ENCODE measurements at regions not wholly inside any gene's neighbourhood (a gene's known extent, or its start where the extent isn't known, plus 50 kb on each side); places are given as distances from the start of the nearest gene placed in this dataset.
"Not testable (repeated sequence)": the region's sequence is repeated elsewhere in the genome, so short reads cannot be mapped to it uniquely, and the experiment has no call there.

DNA sequence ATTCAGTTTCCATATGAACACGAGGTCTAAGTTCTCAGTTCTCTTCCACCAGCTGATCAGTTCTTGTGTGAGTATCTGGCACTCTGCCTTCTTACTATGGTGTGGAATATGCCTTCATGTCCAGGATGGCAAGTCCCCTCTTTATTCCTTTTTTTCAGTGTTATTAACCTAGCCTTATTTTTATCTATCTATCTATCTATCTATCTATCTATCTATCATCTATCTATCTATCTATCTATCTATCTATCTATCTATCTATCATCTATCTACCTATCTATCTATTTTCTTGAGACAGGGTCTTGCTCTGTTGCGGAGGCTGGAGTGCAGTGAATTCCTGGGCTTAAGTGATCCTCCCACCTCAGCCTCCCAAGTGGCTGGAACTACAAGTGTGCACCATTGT is 329.2 kb upstream of the TNRC6C start:
- H3K36me3 ChIP-seq (ENCODE audit: insufficient read depth, low read length); H2AFZ ChIP-seq (ENCODE audit: low read depth, low read length); H3K9me3 ChIP-seq (ENCODE audit: low read length): not testable (repeated sequence)

DNA sequence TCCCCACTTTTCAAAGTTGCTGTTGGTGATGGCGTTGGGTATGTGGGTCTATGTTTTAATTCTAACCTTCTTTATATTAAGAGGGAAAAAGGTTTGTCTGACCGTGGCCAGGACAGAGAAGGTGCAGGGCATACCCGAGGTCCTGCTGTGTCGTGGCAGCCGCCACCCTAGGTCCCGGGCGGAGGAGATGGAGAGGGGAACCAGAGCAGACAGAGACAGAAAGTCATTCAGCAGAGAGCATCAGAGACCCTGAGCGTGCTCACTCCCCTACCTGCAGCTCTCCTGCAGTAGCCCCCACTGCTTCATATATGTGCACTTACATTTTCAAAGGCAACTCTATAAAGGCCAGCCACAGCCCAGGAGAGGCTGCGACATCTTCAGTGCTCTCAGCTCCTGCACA is 327.2 kb upstream of the TNRC6C start:
- Histone ChIP-seq H3K27me3 (ENCODE audit: insufficient read depth, low read length) (no peaks in the 10 kb centered on the region), H2AFZ (ENCODE audit: low read depth, low read length) (no peak overlapping the region), H3K4me1 (ENCODE audit: insufficient read depth, low read length) (no peaks in the 10 kb centered on the region), H3K36me3 (ENCODE audit: insufficient read depth, low read length) (no peaks in the 10 kb centered on the region), H3K4me3 (ENCODE audit: low read length) (no peak overlapping the region), H3K9me3 (ENCODE audit: low read length) (peaks cover 3% of the 10 kb centered on the region)

More for the DNA sequence above, 329.2 kb upstream of the TNRC6C start:
- not testable (repeated sequence) for H3K4me1 ChIP-seq (ENCODE audit: insufficient read depth, low read length); H3K27me3 ChIP-seq (ENCODE audit: insufficient read depth, low read length); H3K4me3 ChIP-seq (ENCODE audit: low read length)

DNA sequence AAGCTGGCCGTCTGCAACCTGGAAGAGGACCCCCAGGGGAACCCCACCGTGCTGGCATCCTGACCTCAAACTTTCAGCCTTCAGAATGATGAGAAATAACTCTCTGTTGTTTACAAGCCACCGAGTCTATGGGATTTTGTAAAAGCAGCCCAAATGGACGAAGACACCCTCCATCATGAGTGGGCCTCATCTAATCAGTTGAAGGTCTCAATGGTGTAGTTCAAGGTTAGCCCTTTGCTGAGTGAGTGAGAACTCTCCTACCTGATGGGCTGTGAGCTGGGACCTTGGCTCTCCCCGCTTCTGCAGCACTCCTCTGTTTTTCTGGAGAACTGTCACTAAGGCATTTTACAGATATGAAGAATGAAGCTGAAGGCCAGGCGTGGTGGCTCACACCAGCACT is 325.9 kb upstream of the TNRC6C start:
- no peaks in the 10 kb centered on the region for H3K9me3 ChIP-seq (ENCODE audit: low read length)
- H3K4me1 ChIP-seq (ENCODE audit: insufficient read depth, low read length) = peaks cover 6% of the 10 kb centered on the region
- H3K36me3 ChIP-seq (ENCODE audit: insufficient read depth, low read length) = no peaks in the 10 kb centered on the region
- no peak overlapping the region for H3K4me3 ChIP-seq (ENCODE audit: low read length)
- no peaks in the 10 kb centered on the region for H3K27me3 ChIP-seq (ENCODE audit: insufficient read depth, low read length)
- H2AFZ ChIP-seq (ENCODE audit: low read depth, low read length) = no peak overlapping the region

DNA sequence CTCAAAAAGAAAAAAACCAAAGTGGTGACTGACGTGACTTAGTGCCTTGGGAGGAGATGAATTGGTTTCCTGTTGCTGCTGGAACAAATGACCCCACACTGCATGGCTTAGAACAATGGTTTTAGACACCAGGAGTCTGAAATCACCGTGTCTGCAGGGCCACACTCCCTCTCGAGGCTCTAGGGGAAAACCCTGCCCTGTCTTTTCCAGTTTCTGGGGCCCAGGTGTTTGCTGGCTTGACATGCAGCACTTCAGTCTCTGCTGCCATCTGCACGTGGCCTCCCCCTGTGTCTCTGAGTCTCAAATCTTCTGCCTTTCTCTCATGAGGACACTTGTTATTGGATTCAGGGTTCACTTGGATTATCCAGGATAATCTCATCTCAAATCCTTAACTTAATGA is 323.8 kb upstream of the TNRC6C start:
- Histone ChIP-seq H3K4me1 (ENCODE audit: insufficient read depth, low read length) (peaks cover 14% of the 10 kb centered on the region), H3K9me3 (ENCODE audit: low read length) (no peaks in the 10 kb centered on the region), H2AFZ (ENCODE audit: low read depth, low read length) (no peak overlapping the region), H3K4me3 (ENCODE audit: low read length) (no peak overlapping the region), H3K36me3 (ENCODE audit: insufficient read depth, low read length) (no peaks in the 10 kb centered on the region), H3K27me3 (ENCODE audit: insufficient read depth, low read length) (no peaks in the 10 kb centered on the region)

DNA sequence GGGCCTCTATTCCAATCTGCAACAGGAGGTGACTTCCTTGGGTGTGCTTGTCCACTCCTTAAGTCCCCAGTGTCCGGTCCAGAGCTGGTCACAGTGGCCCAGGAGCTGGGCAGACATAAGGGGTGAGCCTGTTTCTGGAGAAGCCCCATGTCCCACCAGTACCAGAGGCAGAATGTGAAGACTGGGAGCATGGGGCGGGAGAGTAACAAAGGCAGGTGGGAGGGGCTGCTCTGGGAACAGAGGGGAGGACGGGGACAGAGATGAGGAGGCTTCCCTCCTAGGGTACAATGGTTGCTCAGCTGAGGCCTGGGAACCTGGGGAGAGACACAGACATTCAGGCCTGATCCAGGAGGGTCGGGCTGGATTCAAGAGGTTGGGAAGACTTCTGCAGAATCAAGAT is 323.3 kb upstream of the TNRC6C start:
- Histone ChIP-seq H3K36me3 (ENCODE audit: insufficient read depth, low read length) (no peaks in the 10 kb centered on the region), H3K9me3 (ENCODE audit: low read length) (no peaks in the 10 kb centered on the region), H3K4me1 (ENCODE audit: insufficient read depth, low read length) (peaks cover 14% of the 10 kb centered on the region), H2AFZ (ENCODE audit: low read depth, low read length) (no peak overlapping the region), H3K4me3 (ENCODE audit: low read length) (no peak overlapping the region), H3K27me3 (ENCODE audit: insufficient read depth, low read length) (peaks cover under 1% of the 10 kb centered on the region)

DNA sequence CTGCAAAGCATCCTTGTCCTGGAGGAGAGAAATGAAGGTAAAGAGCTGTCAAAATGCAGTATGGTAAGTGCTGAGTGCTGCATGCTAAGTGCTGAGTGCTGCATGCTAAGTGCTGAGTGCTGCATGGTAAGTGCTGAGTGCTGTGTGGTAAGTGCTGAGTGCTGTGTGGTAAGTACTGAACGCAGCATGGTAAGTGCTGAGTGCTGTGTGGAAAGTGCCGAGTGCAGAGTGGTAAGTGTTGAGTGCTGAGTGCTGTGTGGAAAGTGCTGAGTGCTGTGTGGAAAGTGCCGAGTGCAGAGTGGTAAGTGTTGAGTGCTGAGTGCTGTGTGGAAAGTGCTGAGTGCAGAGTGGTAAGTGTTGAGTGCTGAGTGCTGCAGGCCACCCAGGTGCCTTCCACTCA is 322.7 kb upstream of the TNRC6C start:
- not testable (repeated sequence) for H3K27me3 ChIP-seq (ENCODE audit: insufficient read depth, low read length); H3K36me3 ChIP-seq (ENCODE audit: insufficient read depth, low read length); H3K9me3 ChIP-seq (ENCODE audit: low read length); H3K4me3 ChIP-seq (ENCODE audit: low read length); H2AFZ ChIP-seq (ENCODE audit: low read depth, low read length)
- peaks cover 14% of the 10 kb centered on the region for H3K4me1 ChIP-seq (ENCODE audit: insufficient read depth, low read length)

DNA sequence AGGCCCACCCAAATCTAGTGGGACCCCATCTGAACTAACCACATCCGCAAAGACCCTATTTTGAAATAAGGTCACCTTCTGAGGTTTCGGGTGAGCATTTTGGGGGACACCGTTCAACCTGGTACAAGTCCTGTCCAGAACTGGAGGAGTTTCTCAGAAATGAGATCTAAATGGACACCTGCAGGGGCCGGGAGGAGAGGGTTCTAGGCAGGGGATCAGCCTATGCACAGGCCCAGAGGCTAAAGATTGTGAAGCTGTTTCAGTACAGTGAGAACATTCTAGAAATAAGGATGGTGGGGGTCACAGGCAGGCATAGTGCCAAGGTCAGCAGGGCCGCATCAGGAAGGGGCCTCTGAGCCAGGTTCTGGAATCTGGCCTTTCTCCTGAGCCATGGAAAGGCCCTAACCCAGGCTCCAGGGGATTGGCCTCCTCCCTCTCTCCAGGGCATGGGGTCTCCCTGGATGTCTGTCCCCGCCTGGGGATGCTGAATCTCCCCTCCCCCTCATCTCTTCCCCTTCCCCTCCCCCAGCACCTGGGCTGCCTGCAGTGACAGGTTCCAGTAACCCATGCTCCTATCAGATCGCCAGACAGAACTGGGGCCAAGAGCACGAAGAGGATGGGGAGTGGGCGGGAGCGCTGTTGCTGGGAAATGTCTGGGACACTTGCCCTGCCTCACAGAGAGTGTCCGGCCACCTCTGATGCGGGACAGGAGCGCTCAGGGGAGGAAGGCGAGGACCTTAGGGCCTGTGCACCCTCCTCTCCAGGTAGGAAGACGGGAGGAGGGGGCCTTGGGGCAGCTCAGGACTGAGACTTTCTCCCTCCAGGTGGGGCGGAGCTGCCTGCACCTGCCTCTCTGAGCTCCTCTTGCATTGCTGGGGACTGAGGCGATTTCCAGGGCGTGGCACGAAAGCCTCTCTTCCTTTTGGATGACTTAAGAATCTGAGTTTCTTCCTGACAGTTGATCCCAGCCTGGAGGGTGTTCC is 321.4 kb upstream of the TNRC6C start:
- no peak overlapping the region for H3K4me3 ChIP-seq (ENCODE audit: low read length)
- no peaks in the 10 kb centered on the region for H3K9me3 ChIP-seq (ENCODE audit: low read length)
- H3K36me3 ChIP-seq (ENCODE audit: insufficient read depth, low read length) = no peaks in the 10 kb centered on the region
- H3K27me3 ChIP-seq (ENCODE audit: insufficient read depth, low read length) = peaks cover 5% of the 10 kb centered on the region
- no peak overlapping the region for H2AFZ ChIP-seq (ENCODE audit: low read depth, low read length)
- peaks cover 14% of the 10 kb centered on the region for H3K4me1 ChIP-seq (ENCODE audit: insufficient read depth, low read length)

DNA sequence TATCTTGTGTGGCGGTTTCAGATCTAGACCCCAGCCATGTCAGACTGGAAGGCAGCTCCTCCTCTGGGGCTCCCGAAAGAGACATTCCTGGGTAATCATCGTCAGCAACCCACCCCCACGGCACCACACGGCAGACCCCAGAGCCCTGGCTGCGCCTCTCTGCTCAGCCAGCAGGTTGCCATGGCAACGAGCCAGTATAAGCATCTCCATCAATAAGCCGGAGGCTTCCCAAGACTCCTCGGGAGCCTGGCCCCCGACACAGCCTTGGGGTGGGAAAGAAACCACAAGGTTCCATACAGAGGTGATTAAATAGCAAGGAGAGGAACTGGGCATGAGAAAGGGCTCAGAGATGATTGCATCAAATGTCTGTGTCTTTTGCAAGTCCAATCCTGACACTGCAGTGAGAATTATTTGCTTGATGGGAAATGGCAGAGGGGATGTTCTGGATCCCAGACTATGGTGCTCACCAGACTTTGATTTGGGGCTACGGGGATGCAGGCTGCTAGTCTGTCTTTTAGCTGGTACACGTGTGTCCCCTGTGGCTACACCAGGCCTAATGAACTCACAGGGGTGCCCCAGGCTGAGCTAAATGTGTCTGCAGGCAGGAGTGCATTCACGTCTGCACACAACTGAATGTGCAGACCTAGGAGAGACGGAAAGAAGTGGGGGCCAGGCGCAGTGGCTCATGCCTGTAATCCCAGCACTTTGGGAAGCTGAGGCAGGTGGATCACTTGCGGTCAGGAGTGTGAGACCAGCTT is 320.5 kb upstream of the TNRC6C start:
- no peaks in the 10 kb centered on the region for H3K36me3 ChIP-seq (ENCODE audit: insufficient read depth, low read length)
- H3K9me3 ChIP-seq (ENCODE audit: low read length) = no peaks in the 10 kb centered on the region
- no peak overlapping the region for H3K4me3 ChIP-seq (ENCODE audit: low read length)
- peaks cover 5% of the 10 kb centered on the region for H3K27me3 ChIP-seq (ENCODE audit: insufficient read depth, low read length)
- no peak overlapping the region for H2AFZ ChIP-seq (ENCODE audit: low read depth, low read length)
- peaks cover 14% of the 10 kb centered on the region for H3K4me1 ChIP-seq (ENCODE audit: insufficient read depth, low read length)

DNA sequence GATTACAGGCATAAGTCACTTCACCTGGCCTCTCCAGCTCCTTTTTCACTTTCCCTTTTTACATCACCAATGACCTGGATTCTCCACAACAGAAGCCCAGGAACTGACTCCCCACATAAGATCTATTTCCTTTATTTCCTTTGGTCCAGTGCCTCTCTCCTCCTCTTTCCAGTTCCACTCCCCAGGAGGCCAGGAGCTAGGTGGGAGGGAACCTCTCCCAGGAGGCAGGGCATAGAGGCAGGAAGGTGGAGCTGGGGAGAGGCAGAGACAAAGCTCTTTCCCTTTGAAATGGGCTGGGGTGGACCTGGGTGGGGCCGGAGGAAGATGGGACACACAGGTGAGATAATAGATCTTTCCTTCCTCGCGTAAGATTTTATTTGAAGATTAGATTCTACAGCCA is 318.3 kb upstream of the TNRC6C start:
- no peak overlapping the region for H2AFZ ChIP-seq (ENCODE audit: low read depth, low read length)
- no peak overlapping the region for H3K4me3 ChIP-seq (ENCODE audit: low read length)
- no peaks in the 10 kb centered on the region for H3K36me3 ChIP-seq (ENCODE audit: insufficient read depth, low read length)
- H3K9me3 ChIP-seq (ENCODE audit: low read length) = no peaks in the 10 kb centered on the region
- peaks cover 5% of the 10 kb centered on the region for H3K27me3 ChIP-seq (ENCODE audit: insufficient read depth, low read length)
- peaks cover 14% of the 10 kb centered on the region for H3K4me1 ChIP-seq (ENCODE audit: insufficient read depth, low read length)

DNA sequence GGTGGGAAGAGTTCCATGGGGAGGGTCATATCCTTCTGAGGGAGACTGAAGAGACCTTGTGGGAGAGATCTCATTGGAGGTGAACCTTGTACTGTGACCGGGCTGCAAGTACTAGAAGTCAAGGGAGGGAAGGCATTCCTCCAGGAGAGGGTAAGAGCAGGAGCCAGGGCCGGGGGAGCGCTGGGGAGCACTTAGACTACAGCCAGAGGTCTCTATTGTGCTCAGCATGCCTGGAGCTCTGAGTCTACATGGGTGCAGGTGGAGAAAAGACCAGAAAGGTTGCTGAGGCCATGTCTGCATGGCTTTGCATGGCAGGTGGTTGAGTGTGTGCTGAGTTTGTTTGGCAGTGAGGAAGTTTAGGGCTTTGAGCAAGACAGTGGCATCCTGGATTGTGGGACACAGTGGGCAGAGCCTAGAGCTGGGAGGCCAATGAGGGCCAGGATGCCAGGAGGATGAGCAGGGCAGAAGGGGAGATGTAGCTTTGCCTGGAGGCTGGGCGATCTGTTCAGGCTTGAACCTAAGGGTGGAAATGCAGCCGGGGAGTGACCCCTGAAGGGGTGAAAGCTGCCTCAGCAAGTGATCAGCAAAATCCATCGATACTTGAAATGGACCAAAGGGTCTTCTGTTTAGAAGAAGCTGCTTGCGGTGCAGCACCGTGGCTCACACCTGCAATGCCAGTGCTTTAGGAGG is 317.4 kb upstream of the TNRC6C start:
- H3K27me3 ChIP-seq (ENCODE audit: insufficient read depth, low read length) = peaks cover 5% of the 10 kb centered on the region
- no peak overlapping the region for H2AFZ ChIP-seq (ENCODE audit: low read depth, low read length)
- H3K36me3 ChIP-seq (ENCODE audit: insufficient read depth, low read length) = no peaks in the 10 kb centered on the region
- no peak overlapping the region for H3K4me3 ChIP-seq (ENCODE audit: low read length)
- H3K9me3 ChIP-seq (ENCODE audit: low read length) = no peaks in the 10 kb centered on the region
- H3K4me1 ChIP-seq (ENCODE audit: insufficient read depth, low read length) = peaks cover 14% of the 10 kb centered on the region

DNA sequence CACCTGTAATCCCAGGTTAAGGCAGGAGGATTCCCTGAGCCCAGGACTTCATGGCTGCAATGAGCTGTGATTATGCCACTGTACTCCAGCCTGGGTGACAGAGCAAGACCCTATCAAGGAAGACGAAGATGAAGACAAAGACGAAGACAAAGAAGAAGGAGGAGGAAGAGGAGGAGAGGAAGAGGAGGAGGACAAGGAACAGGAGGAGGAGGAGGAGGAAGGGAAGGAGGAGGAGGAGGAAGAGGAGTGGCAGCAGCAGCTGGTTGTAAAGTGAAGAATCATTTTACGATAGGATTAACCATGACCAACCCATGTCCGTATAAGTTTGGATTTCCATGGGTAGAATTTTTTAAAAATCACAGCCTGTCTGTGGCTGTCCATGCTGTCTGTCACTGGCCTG is 316.8 kb upstream of the TNRC6C start:
- Histone ChIP-seq H3K4me1 (ENCODE audit: insufficient read depth, low read length) (peaks cover 14% of the 10 kb centered on the region), H2AFZ (ENCODE audit: low read depth, low read length) (no peak overlapping the region), H3K4me3 (ENCODE audit: low read length) (no peak overlapping the region), H3K36me3 (ENCODE audit: insufficient read depth, low read length) (no peaks in the 10 kb centered on the region), H3K27me3 (ENCODE audit: insufficient read depth, low read length) (peaks cover 5% of the 10 kb centered on the region), H3K9me3 (ENCODE audit: low read length) (no peaks in the 10 kb centered on the region)

DNA sequence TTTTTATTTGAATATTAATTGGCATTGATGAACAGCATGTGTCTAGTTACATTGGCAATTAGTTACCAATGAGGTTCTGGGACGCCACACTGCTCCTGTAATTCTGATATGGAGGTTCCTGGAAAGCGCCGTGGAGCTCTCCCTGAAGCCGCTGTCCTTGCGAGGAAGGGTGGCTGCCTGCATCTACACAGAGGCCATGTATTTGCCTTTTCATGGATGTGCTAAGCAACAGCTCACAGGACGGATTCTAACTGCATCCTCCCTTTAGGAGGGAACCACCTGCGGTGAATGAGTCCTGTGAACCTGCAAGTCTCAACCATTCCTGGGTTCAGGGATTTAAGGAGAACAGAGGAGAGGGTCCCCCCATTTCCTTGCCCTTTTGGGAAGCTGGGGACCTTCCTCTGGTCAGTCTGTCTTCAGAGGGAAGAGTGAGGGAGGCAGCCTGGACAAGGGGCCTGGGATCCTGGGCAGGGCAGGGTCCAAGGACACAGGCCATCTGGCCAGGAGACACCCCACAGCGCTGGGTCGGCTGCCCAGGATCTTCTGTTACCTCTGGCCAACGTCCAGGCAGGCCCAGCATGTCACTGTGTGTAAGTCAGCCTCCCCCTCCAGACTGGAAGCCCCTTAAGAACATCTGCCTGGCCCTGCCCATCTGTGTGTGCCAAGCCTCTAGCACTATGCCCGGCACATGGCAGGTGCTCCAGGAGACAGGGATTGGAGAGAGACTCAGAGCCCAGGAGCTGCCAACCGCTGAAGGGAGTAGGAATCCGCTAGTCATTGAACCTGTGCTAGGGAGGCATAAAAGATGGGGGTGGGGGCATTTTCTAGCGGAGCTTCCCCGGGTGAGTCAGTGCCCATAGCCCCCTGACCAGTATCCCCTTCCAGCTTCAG is 314.1 kb upstream of the TNRC6C start:
- no peaks in the 10 kb centered on the region for H3K36me3 ChIP-seq (ENCODE audit: insufficient read depth, low read length)
- H3K4me3 ChIP-seq (ENCODE audit: low read length) = no peak overlapping the region
- H3K9me3 ChIP-seq (ENCODE audit: low read length) = peaks cover 5% of the 10 kb centered on the region
- H3K4me1 ChIP-seq (ENCODE audit: insufficient read depth, low read length) = no peaks in the 10 kb centered on the region
- H3K27me3 ChIP-seq (ENCODE audit: insufficient read depth, low read length) = peaks cover 5% of the 10 kb centered on the region
- no peak overlapping the region for H2AFZ ChIP-seq (ENCODE audit: low read depth, low read length)

Data from neuron (in vitro differentiated cells).